ENCODE measurements at regions not wholly inside any gene's neighbourhood (a gene's known extent, or its start where the extent isn't known, plus 50 kb on each side); places are given as distances from the start of the nearest gene placed in this dataset.

DNA sequence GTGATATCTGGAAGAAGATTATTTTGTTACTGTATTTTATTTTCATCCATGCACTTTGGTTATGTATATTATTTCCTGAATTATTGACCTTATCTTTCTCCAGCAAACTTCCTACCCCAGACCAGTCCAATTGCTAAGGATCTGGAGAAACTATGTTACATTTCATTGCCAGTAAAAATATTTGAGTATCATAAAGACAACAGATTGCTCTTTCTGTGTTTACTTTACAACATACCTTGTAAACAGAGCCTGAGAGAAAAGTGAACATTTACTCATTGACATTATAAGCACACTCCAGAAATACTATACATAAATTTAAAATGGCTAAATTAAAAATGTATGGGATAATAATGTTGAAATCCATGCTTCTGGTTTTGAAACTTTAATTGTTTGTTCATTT is 186.2 kb upstream of the FAM3C start:
- TF ChIP-seq, protein P1, sequence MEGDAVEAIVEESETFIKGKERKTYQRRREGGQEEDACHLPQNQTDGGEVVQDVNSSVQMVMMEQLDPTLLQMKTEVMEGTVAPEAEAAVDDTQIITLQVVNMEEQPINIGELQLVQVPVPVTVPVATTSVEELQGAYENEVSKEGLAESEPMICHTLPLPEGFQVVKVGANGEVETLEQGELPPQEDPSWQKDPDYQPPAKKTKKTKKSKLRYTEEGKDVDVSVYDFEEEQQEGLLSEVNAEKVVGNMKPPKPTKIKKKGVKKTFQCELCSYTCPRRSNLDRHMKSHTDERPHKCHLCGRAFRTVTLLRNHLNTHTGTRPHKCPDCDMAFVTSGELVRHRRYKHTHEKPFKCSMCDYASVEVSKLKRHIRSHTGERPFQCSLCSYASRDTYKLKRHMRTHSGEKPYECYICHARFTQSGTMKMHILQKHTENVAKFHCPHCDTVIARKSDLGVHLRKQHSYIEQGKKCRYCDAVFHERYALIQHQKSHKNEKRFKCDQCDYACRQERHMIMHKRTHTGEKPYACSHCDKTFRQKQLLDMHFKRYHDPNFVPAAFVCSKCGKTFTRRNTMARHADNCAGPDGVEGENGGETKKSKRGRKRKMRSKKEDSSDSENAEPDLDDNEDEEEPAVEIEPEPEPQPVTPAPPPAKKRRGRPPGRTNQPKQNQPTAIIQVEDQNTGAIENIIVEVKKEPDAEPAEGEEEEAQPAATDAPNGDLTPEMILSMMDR (IDR thresholded peaks at IDR 0.05; ENCODE audit: control insufficient read depth, insufficient read depth, low read depth, low read length, missing control alignments): no peak

DNA sequence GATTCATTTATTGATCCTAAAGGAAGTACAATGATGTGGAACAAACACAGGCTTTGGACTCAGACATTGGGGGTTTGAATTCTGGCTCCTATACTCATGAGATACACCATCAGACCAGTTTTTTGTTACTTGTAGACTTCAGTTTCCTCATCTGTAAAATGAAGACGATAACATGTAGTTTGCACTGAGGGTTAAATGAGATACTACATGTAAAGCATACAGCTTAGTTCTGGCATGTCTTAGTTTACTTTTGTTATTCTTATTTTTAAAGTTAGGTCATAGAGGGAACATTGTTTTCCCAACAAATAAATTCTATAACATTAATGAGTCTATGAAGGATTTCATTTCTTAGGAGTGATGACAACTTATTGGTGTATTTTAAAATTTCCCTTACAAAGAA is 183.5 kb upstream of the FAM3C start:
- H3K4me3 ChIP-seq (ENCODE audit: control insufficient read depth, low read depth, low read length): no peak overlapping the region
- no peak for DNase-seq (ENCODE audit: low read depth)
- TF ChIP-seq, protein P1 (IDR thresholded peaks at IDR 0.05; ENCODE audit: control insufficient read depth, insufficient read depth, low read depth, low read length, missing control alignments): no peak

More for the DNA sequence above, 186.2 kb upstream of the FAM3C start:
- no peak overlapping the region for H3K4me3 ChIP-seq (ENCODE audit: control insufficient read depth, low read depth, low read length)
- DNase-seq (ENCODE audit: low read depth): no peak

DNA sequence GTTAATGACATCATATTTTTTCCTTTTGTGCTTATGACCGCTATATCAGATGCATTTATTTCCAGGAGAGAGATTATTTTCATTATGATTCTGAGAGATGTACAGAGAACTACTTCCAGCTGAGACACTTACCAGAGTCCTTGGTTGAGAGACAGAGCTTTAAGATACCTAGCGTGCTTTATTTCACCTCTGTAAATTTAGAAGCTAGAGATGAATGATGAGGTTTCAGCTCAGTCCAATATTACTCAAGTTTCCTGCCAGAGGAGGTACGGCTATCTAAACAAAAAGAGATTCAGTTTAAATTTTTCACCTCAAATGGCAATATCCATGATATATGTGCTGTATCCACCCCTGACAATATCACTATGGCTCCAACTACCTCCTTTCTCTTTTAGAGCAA is 182.6 kb upstream of the FAM3C start:
- H3K4me3 ChIP-seq (ENCODE audit: control insufficient read depth, low read depth, low read length): no peak overlapping the region
- no peak for DNase-seq (ENCODE audit: low read depth)
- TF ChIP-seq, protein P1 (IDR thresholded peaks at IDR 0.05; ENCODE audit: control insufficient read depth, insufficient read depth, low read depth, low read length, missing control alignments): no peak

DNA sequence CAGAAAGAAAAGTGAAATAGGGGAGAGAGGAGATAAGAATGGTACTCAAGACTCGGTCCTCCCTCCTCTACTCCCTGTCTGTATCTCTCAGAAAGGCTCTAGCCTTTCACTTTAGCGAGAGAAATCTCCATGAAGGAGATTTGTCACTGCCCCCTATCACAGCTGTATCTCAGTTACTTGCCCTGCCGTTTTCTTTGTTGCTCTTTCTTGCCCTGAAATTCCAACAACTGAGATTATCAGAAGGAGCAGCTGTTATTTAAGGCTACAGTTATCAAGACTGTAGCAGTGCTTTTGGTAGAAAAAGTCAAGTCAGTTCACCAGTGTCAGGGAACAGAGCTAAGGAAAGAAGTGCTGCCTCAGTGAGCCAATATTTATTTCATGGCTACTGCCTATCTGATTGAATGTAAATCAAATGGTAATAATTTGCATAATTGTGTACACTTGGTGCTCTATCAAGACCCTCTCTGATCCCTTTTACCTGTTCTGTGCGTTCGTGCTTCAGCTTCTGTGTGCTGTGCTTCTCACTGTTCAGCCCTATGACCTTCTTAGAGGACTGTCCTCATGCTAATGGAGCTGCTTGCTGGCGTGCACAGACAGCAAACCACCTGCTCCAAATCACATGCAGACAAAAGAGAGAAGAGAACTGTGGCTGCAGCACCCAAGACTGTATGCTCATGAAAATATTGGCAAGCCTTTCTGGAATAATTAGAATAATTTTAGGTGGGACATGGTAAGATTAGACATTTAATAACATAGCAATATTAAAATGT is 180.2 kb upstream of the FAM3C start:
- DNase-seq (ENCODE audit: low read depth): no peak
- no peak overlapping the region for H3K4me3 ChIP-seq (ENCODE audit: control insufficient read depth, low read depth, low read length)
- TF ChIP-seq, protein P1 (IDR thresholded peaks at IDR 0.05; ENCODE audit: control insufficient read depth, insufficient read depth, low read depth, low read length, missing control alignments): no peak

DNA sequence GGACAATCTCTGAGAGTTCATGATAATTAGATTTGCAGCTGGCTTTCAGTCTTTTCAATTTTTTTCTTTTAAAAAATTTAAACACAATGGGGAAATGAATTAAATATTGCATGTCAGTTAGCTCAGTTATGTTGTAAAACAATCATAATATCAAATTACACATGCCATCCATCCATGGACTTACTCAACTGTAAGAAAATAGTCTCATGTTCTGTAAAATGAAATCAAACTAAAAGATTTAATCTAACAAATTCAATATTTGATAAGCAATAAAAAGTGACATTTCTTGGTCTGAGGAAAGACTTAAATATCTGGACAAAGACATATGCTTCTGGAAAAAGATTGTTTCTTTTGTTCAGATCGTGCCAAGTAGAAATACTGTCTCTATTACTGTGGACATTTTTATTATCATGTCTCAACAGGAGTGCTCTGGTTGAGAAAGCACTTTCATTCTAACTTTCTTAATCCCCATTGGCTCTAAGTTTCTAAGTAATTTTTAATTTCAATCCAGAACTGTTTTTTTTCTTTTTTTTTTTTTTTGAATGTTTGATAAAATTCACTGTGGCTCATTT is 179.2 kb upstream of the FAM3C start:
- TF ChIP-seq, protein P1 (IDR thresholded peaks at IDR 0.05; ENCODE audit: control insufficient read depth, insufficient read depth, low read depth, low read length, missing control alignments): no peak
- no peak overlapping the region for H3K4me3 ChIP-seq (ENCODE audit: control insufficient read depth, low read depth, low read length)
- no peak for DNase-seq (ENCODE audit: low read depth)

DNA sequence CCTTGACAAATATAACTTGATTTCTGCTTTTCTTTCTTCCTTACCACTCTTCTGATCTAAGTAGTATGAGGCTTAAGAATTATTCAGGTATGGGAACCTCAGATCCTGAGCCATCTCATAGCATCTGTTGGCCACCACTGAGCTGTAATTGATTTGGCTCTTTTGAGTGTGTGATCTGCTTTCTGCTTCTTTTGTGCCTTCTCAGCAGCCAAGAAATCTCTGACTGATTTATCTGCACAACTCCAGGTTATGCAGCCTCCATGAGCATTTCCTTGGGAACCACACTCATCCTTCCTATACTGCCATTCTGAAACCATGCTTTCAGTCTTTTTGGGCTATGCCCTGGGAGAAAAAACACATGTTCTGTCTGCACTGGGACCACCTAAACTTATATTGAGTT is 178.0 kb upstream of the FAM3C start:
- no peak overlapping the region for H3K4me3 ChIP-seq (ENCODE audit: control insufficient read depth, low read depth, low read length)
- TF ChIP-seq, protein P1 (IDR thresholded peaks at IDR 0.05; ENCODE audit: control insufficient read depth, insufficient read depth, low read depth, low read length, missing control alignments): no peak
- DNase-seq (ENCODE audit: low read depth): no peak

All from AG09309 (cell line).